H9 (cell line): ENCODE measurements at regions not wholly inside any gene's neighbourhood (a gene's known extent, or its start where the extent isn't known, plus 50 kb on each side); places are given as distances from the start of the nearest gene placed in this dataset.

Experiments used
- DNase-seq: peaks from one replicate; pipeline ENCODE4 v3.0.0-alpha.2; 2017
- H2AFZ ChIP-seq: one replicate; pipeline ENCODE4 v1.6.1; 2013; ENCODE audit warnings: mild to moderate bottlenecking, low read length, control low read depth, moderate library complexity
- H2AK5ac ChIP-seq: 2 replicates; pipeline ENCODE4 v1.6.1; 2013; ENCODE audit warnings: low read length, control low read depth, mixed read lengths; ENCODE audit not compliant: insufficient read length
- H2BK120ac ChIP-seq: one replicate; pipeline ENCODE4 v1.6.1; 2013; ENCODE audit warnings: low read depth, mild to moderate bottlenecking, low read length, control low read depth, inconsistent platforms; ENCODE audit not compliant: poor library complexity, severe bottlenecking
- H2BK12ac ChIP-seq: 2 replicates; pipeline ENCODE4 v1.6.1; 2013; ENCODE audit warnings: low read length, control low read depth, mixed read lengths, low read depth; ENCODE audit not compliant: insufficient read length
- H2BK15ac ChIP-seq: 2 replicates; pipeline ENCODE4 v1.6.1; 2013; ENCODE audit warnings: low read depth, low read length, control low read depth
- H2BK20ac ChIP-seq: one replicate; pipeline ENCODE4 v1.6.1; 2013; ENCODE audit warnings: low read depth, mild to moderate bottlenecking, low read length, control low read depth, inconsistent platforms; ENCODE audit not compliant: poor library complexity, severe bottlenecking
- H2BK5ac ChIP-seq: 2 replicates; pipeline ENCODE4 v1.6.1; 2013; ENCODE audit warnings: low read length, control low read depth, mixed read lengths; ENCODE audit not compliant: insufficient read length
- H3K14ac ChIP-seq: 2 replicates; pipeline ENCODE4 v1.6.1; 2013; ENCODE audit warnings: low read length, control low read depth; ENCODE audit not compliant: insufficient read depth
- H3K18ac ChIP-seq: 2 replicates; pipeline ENCODE4 v1.6.1; 2013; ENCODE audit warnings: low read depth, mild to moderate bottlenecking, mixed read lengths, low read length, control low read depth; ENCODE audit not compliant: insufficient read length
- H3K23ac ChIP-seq: 2 replicates; pipeline ENCODE4 v1.6.1; 2013; ENCODE audit warnings: low read length, control low read depth, mixed read lengths, low read depth; ENCODE audit not compliant: insufficient read length
- H3K23me2 ChIP-seq: 2 replicates; pipeline ENCODE4 v1.6.1; 2013; ENCODE audit warnings: low read depth, mild to moderate bottlenecking, mixed read lengths, low read length, control low read depth; ENCODE audit not compliant: insufficient read length, poor library complexity, severe bottlenecking
- H3K27ac ChIP-seq: 2 replicates; pipeline ENCODE4 v1.5.1; 2013; ENCODE audit warnings: low read length, control low read depth, mixed read lengths, low read depth; ENCODE audit not compliant: insufficient read length
- H3K27me3 ChIP-seq: 2 replicates; pipeline ENCODE4 v1.6.1; 2013; ENCODE audit warnings: low read length, control low read depth, inconsistent platforms; ENCODE audit not compliant: insufficient read depth
- H3K4ac ChIP-seq: 2 replicates; pipeline ENCODE4 v1.6.1; 2013; ENCODE audit warnings: low read depth, mild to moderate bottlenecking, control low read depth, inconsistent platforms, low read length, moderate library complexity
- H3K4me1 ChIP-seq: 2 replicates; pipeline ENCODE4 v1.6.1; 2013; ENCODE audit warnings: low read length, control low read depth, inconsistent platforms; ENCODE audit not compliant: insufficient read depth
- H3K4me2 ChIP-seq: 2 replicates; pipeline ENCODE4 v1.6.1; 2013; ENCODE audit warnings: low read length, control low read depth, mixed read lengths; ENCODE audit not compliant: insufficient read length, insufficient read depth
- H3K56ac ChIP-seq: 2 replicates; pipeline ENCODE4 v1.6.1; 2013; ENCODE audit warnings: low read depth, mild to moderate bottlenecking, mixed read lengths, low read length, control low read depth; ENCODE audit not compliant: insufficient read length
- H3K79me1 ChIP-seq: 2 replicates; pipeline ENCODE4 v1.6.1; 2013; ENCODE audit warnings: low read depth, mild to moderate bottlenecking, moderate library complexity, low read length, control low read depth, inconsistent platforms; ENCODE audit not compliant: insufficient read depth, poor library complexity, severe bottlenecking
- H3K79me2 ChIP-seq: 2 replicates; pipeline ENCODE4 v1.6.1; 2013; ENCODE audit warnings: low read length, control low read depth, inconsistent platforms; ENCODE audit not compliant: insufficient read depth
- H3K9ac ChIP-seq: 2 replicates; pipeline ENCODE4 v1.6.1; 2013; ENCODE audit warnings: low read length, control low read depth, mixed read lengths; ENCODE audit not compliant: insufficient read length; ENCODE audit errors: extremely low read depth
- H3K9me3 ChIP-seq: one replicate; pipeline ENCODE4 v1.6.1; 2013; ENCODE audit warnings: low read depth, low read length, inconsistent platforms; ENCODE audit not compliant: control insufficient read depth
- H3T11ph ChIP-seq: one replicate; pipeline ENCODE4 v1.6.1; 2013; ENCODE audit warnings: mild to moderate bottlenecking, low read length, control low read depth, inconsistent platforms
- H4K20me1 ChIP-seq: one replicate; pipeline ENCODE4 v1.6.1; 2013; ENCODE audit not compliant: control insufficient read depth, insufficient read length, insufficient read depth
- H4K5ac ChIP-seq: 2 replicates; pipeline ENCODE4 v1.6.1; 2013; ENCODE audit warnings: low read depth, mild to moderate bottlenecking, mixed read lengths, low read length, control low read depth; ENCODE audit not compliant: insufficient read length
- H4K8ac ChIP-seq: replicated peaks from 2 replicates; pipeline ENCODE4 v1.6.1; 2013; ENCODE audit warnings: low read length, control low read depth, mixed read lengths, low read depth; ENCODE audit not compliant: insufficient read length
- H4K91ac ChIP-seq: 2 replicates; pipeline ENCODE4 v1.6.1; 2013; ENCODE audit warnings: low read depth, mild to moderate bottlenecking, moderate library complexity, mixed read lengths, low read length, control low read depth; ENCODE audit not compliant: insufficient read length
- H3K27ac Mint-ChIP-seq, 3 experiments: 2 replicates in 2 of 3; 3 replicates in 1 of 3; pipeline ENCODE4 v1.8.0; 2020 to 2021; ENCODE audit warnings: mixed read lengths in 3 of 3, mild to moderate bottlenecking in 1 of 3, moderate library complexity in 1 of 3
- H3K27me3 Mint-ChIP-seq: 2 replicates; pipeline ENCODE4 v1.8.0; 2021; ENCODE audit warnings: low read depth, mild to moderate bottlenecking, moderate library complexity, mixed read lengths
- H3K36me3 Mint-ChIP-seq, 3 experiments: 2 replicates in 2 of 3; 3 replicates in 1 of 3; pipeline ENCODE4 v1.8.0; 2020 to 2021; ENCODE audit warnings: low read depth in 3 of 3, mixed read lengths in 3 of 3; ENCODE audit not compliant: insufficient read depth in 1 of 3
- H3K4me1 Mint-ChIP-seq, 2 experiments: 2 replicates each; pipeline ENCODE4 v1.8.0; 2020; ENCODE audit warnings: mixed read lengths in 2 of 2
- H3K4me3 Mint-ChIP-seq, 2 experiments: 2 replicates in 1 of 2; 3 replicates in 1 of 2; pipeline ENCODE4 v1.8.0; 2020 to 2021; ENCODE audit warnings: mild to moderate bottlenecking in 2 of 2, mixed read lengths in 2 of 2, moderate library complexity in 1 of 2
- H3K9me3 Mint-ChIP-seq, 2 experiments: 2 replicates in 1 of 2; 3 replicates in 1 of 2; pipeline ENCODE4 v1.8.0; 2020; ENCODE audit warnings: mild to moderate bottlenecking in 2 of 2, mixed read lengths in 2 of 2, moderate library complexity in 1 of 2
- CTCF ChIP-seq: fragments of 200-600 bp; sonication (generic); conservative IDR thresholded peaks from 3 replicates; pipeline ENCODE4 v1.8.0; 2021; ENCODE audit warnings: antibody characterized with exemption, mild to moderate bottlenecking
- WGBS: extraction: QIAGEN DNeasy Blood & Tissue Kit; methylation state at CpG from one replicate; pipeline ENCODE4 v1.1.7; 2013; ENCODE audit warnings: missing lambda C conversion rate, low lambda C conversion rate, mixed read lengths; ENCODE audit not compliant: insufficient read length; ENCODE audit errors: extremely low coverage; 5-methylcytosine and 5-hydroxymethylcytosine counted together

GRCh38 chr10:24000271-24000813 is 208.6 kb upstream of the KIAA1217 start:
- no peak overlapping the region; a peak in 1 of 7 replicates for H3K27ac Mint-ChIP-seq
- Histone ChIP-seq H3K4me2 (no peak overlapping the region), H3K27ac (no peak overlapping the region)

More at GRCh38 chr10:24000271-24000813, 208.6 kb upstream of the KIAA1217 start:
- Mint-ChIP-seq H3K4me1 (peaks cover 1 to 3% of the 10 kb centered on the region in 2 experiments; a peak in 2 of 4 replicates), H3K27me3 (no peaks in the 10 kb centered on the region), H3K9me3 (no peaks in the 10 kb centered on the region), H3K4me3 (no peak overlapping the region), H3K36me3 (no peaks in the 10 kb centered on the region)
- Histone ChIP-seq H4K5ac (no peak overlapping the region), H3K4me1 (no peaks in the 10 kb centered on the region), H3K18ac (no peak overlapping the region), H2BK12ac (no peak overlapping the region), H3K79me1 (no peaks in the 10 kb centered on the region), H3K4ac (no peak overlapping the region), H4K20me1 (no peaks in the 10 kb centered on the region), H3K14ac (0 out of 2 replicates have a peak overlapping the region, but pooled peaks have one; percentile 46), H3T11ph (no peak overlapping the region), H3K9ac (no peak overlapping the region), H3K9me3 (no peaks in the 10 kb centered on the region), H2BK20ac (no peak overlapping the region), H2AFZ (no peak overlapping the region), H3K79me2 (no peaks in the 10 kb centered on the region), H3K23me2 (no peaks in the 10 kb centered on the region), H2BK5ac (no peak overlapping the region), H2BK15ac (no peak overlapping the region), H2BK120ac (no peak overlapping the region), H3K23ac (no peak overlapping the region), H4K91ac (no peak overlapping the region), H3K56ac (no peak overlapping the region), H3K27me3 (no peaks in the 10 kb centered on the region), H4K8ac (no peak overlapping the region), H2AK5ac (no peak overlapping the region)
- TF ChIP-seq CTCF = no peak
- no peak for DNase-seq
- no CpG with 5 or more reads among the region's 8 CpGs for WGBS
